Gastroesophageal sphincter (tissue), 4 donors: ENCODE measurements at regions not wholly inside any gene's neighbourhood (a gene's known extent, or its start where the extent isn't known, plus 50 kb on each side); places are given as distances from the start of the nearest gene placed in this dataset.

Source experiments
- ATAC-seq: fragments of 150-250 bp; one replicate; pipeline ENCODE4 v1.9.1; 2016; ENCODE audit warnings: mild to moderate bottlenecking, moderate library complexity
- H3K27ac ChIP-seq, 4 donors: fragments of 200-600 bp; sonication (generic) in 3 of 4; 1 replicate in 3 of 4; 2 replicates in 1 of 4; pipeline ENCODE4 v1.5.1; 2016 to 2019
- H3K27me3 ChIP-seq: fragments of 200-600 bp; sonication (generic); one replicate; pipeline ENCODE4 v1.5.1; 2019
- H3K36me3 ChIP-seq, 2 donors: fragments of 200-600 bp; sonication (generic); one replicate each; pipeline ENCODE4 v1.5.1; 2019; ENCODE audit warnings: control low read depth in 1 of 2
- H3K4me1 ChIP-seq, 3 donors: fragments of 200-600 bp; sonication (generic); 1 replicate in 2 of 3; 2 replicates in 1 of 3; pipeline ENCODE4 v1.5.1; 2016 to 2019; ENCODE audit warnings: control low read depth in 2 of 3
- H3K4me3 ChIP-seq, 2 donors: fragments of 200-600 bp; sonication (generic); one replicate each; pipeline ENCODE4 v1.5.1; 2019; ENCODE audit warnings: mild to moderate bottlenecking in 1 of 2, moderate library complexity in 1 of 2
- H3K9me3 ChIP-seq, 3 donors: fragments of 200-600 bp; sonication (generic); one replicate each; pipeline ENCODE4 v1.5.1; 2017 to 2019; ENCODE audit warnings: control low read depth in 2 of 3
- EP300 ChIP-seq: sonication (generic); formaldehyde crosslinking; IDR thresholded peaks from one replicate; pipeline ENCODE4 v1.6.1; 2017; ENCODE audit warnings: antibody characterized with exemption, mild to moderate bottlenecking
- POLR2A ChIP-seq, 2 donors: fragments of 450-650 bp; IDR thresholded peaks; one replicate each; pipeline ENCODE4 v1.6.1; 2017; ENCODE audit warnings: antibody characterized with exemption in 2 of 2, mild to moderate bottlenecking in 2 of 2, moderate library complexity in 1 of 2
- POLR2AphosphoS5 ChIP-seq: sonication (generic); formaldehyde crosslinking; IDR thresholded peaks from one replicate; pipeline ENCODE4 v1.6.1; 2017; ENCODE audit warnings: antibody characterized with exemption
- WGBS, 2 donors: methylation state at CpG; one replicate each; pipeline ENCODE4 v1.1.5; 2018; ENCODE audit warnings: low coverage in 1 of 2; 5-methylcytosine and 5-hydroxymethylcytosine counted together
- TF ChIP-seq, protein P1 (sequence below), 4 experiments: fragments of 200-600 bp in 2 of 4; fragments of 450-650 bp in 2 of 4; sonication (generic) in 1 of 4; IDR thresholded peaks; one replicate each; pipeline ENCODE4 v1.5.1; 2017 to 2019; ENCODE audit warnings: antibody characterized with exemption in 4 of 4, mild to moderate bottlenecking in 2 of 4, moderate library complexity in 2 of 4

DNA sequence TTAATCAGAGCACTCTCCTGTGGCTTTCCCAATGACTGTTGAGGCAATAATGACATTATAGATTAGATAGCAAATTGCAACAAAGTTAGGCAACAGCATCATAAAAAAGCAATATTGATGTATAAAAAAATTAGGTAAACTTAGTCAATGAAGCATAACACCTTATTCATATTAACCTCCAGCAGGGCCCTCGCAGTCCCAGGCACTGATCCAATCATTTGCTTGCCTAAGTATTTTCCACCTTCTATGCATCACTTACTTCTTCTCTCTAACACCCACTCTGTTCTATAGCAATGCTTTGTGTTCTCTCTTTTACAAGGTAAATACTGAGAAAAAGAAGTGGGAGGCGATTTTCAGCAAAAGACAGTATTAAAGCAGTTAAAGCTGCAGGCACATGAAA, 833.5 kb upstream of the ADGRL3 start:
- Histone ChIP-seq H3K9me3 (no peaks in the 10 kb centered on the region), H3K27ac (no peak overlapping the region), H3K4me3 (no peak overlapping the region), H3K27me3 (no peaks in the 10 kb centered on the region), H3K4me1 (no peaks in the 10 kb centered on the region), H3K36me3 (no peaks in the 10 kb centered on the region)
- no peak for TF ChIP-seq POLR2AphosphoS5
- no peak for TF ChIP-seq EP300
- TF ChIP-seq, protein P1, sequence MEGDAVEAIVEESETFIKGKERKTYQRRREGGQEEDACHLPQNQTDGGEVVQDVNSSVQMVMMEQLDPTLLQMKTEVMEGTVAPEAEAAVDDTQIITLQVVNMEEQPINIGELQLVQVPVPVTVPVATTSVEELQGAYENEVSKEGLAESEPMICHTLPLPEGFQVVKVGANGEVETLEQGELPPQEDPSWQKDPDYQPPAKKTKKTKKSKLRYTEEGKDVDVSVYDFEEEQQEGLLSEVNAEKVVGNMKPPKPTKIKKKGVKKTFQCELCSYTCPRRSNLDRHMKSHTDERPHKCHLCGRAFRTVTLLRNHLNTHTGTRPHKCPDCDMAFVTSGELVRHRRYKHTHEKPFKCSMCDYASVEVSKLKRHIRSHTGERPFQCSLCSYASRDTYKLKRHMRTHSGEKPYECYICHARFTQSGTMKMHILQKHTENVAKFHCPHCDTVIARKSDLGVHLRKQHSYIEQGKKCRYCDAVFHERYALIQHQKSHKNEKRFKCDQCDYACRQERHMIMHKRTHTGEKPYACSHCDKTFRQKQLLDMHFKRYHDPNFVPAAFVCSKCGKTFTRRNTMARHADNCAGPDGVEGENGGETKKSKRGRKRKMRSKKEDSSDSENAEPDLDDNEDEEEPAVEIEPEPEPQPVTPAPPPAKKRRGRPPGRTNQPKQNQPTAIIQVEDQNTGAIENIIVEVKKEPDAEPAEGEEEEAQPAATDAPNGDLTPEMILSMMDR (IDR thresholded peaks at IDR 0.05), result no peak
- no peak for TF ChIP-seq POLR2A (IDR thresholded peaks at IDR 0.05)
- WGBS, 2 donors, result 67 to 75% methylated on average over 2 of the region's 2 CpGs
- ATAC-seq, result no peak

- no peaks in the 10 kb centered on the region for H3K9me3 ChIP-seq
- H3K4me1 ChIP-seq, result no peaks in the 10 kb centered on the region
- H3K27ac ChIP-seq, result no peak overlapping the region
- no peaks in the 10 kb centered on the region for H3K27me3 ChIP-seq
- no peak overlapping the region for H3K4me3 ChIP-seq
- no peak for ATAC-seq
- H3K36me3 ChIP-seq, result no peaks in the 10 kb centered on the region
- WGBS, 2 donors, result no CpG with 5 or more reads among the region's 1 CpG
- TF ChIP-seq POLR2A (IDR thresholded peaks at IDR 0.05), result no peak
- no peak for TF ChIP-seq POLR2AphosphoS5
- TF ChIP-seq EP300, result no peak
- TF ChIP-seq, protein P1 (IDR thresholded peaks at IDR 0.05), result no peak
Measured at GRCh38 chr4:60368986-60369385, 831.1 kb upstream of the ADGRL3 start.

DNA sequence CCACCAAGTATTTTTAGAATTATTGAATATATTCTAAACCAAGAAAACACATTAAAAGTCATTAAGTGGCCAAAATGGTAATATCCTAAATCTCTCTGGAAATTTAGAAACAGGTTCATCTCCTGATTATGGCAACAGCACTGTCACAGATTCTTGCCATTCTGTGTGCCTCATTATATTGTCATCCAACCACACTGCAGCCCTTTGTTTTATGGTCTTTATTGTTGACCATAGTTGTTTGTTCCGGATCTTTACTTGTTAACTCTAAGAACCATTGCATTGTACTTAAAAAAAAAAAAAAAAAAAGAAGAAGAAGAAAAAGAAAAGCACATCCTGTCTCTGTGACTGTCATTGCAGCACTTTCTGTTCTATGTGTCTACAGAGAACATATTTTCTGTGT, 822.1 kb upstream of the ADGRL3 start:
- Histone ChIP-seq H3K36me3 (no peaks in the 10 kb centered on the region), H3K27me3 (no peaks in the 10 kb centered on the region), H3K9me3 (no peaks in the 10 kb centered on the region), H3K4me1 (no peaks in the 10 kb centered on the region), H3K27ac (no peak overlapping the region), H3K4me3 (no peak overlapping the region)
- TF ChIP-seq, protein P1 (IDR thresholded peaks at IDR 0.05), result no peak
- no peak for TF ChIP-seq EP300
- no peak for TF ChIP-seq POLR2AphosphoS5
- TF ChIP-seq POLR2A (IDR thresholded peaks at IDR 0.05), result no peak
- 76 to 85% methylated on average over 1 of the region's 1 CpG for WGBS, 2 donors
- no peak for ATAC-seq

GRCh38 chr4:60384516-60384915, 815.6 kb upstream of the ADGRL3 start:
- Histone ChIP-seq H3K36me3 (no peaks in the 10 kb centered on the region), H3K4me3 (no peak overlapping the region), H3K4me1 (no peaks in the 10 kb centered on the region), H3K9me3 (no peaks in the 10 kb centered on the region), H3K27ac (no peak overlapping the region), H3K27me3 (no peaks in the 10 kb centered on the region)
- no peak for TF ChIP-seq POLR2A (IDR thresholded peaks at IDR 0.05)
- TF ChIP-seq, protein P1 (IDR thresholded peaks at IDR 0.05), result no peak
- no peak for TF ChIP-seq EP300
- TF ChIP-seq POLR2AphosphoS5, result no peak
- ATAC-seq, result no peak
- 67 to 69% methylated on average over 2 of the region's 2 CpGs for WGBS, 2 donors

DNA sequence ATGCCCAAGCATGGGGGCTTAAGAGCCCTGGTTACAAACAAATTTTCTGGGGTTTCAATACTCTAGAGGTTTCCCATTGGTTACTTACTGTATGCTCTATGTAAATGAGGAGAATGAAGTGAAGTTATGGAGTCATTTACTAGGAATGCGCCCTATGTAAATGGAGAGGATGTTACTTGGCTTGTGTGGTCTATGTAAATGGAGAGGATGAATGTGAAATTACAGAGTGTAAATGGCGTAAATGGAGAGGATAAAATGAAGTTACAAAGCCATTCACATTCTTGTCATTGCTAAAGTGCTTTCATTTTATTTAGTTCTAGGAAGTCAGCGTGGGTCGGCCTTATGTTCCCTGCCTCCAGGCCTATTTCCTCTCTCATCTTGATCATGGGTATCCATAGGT, 810.5 kb upstream of the ADGRL3 start:
- H3K27me3 ChIP-seq, result no peaks in the 10 kb centered on the region
- no peaks in the 10 kb centered on the region for H3K9me3 ChIP-seq
- no peaks in the 10 kb centered on the region for H3K36me3 ChIP-seq
- no peaks in the 10 kb centered on the region for H3K4me1 ChIP-seq
- no peak overlapping the region for H3K4me3 ChIP-seq
- TF ChIP-seq POLR2AphosphoS5 (no peak), EP300 (no peak), POLR2A (IDR thresholded peaks at IDR 0.05) (no peak)
- TF ChIP-seq, protein P1 (IDR thresholded peaks at IDR 0.05), result no peak
- ATAC-seq, result no peak
- WGBS, 2 donors, result 89 to 93% methylated on average over 4 of the region's 4 CpGs
- H3K27ac ChIP-seq, result no peak overlapping the region
